ENCODE measurements at regions not wholly inside any gene's neighbourhood (a gene's known extent, or its start where the extent isn't known, plus 50 kb on each side); places are given as distances from the start of the nearest gene placed in this dataset.

DNA sequence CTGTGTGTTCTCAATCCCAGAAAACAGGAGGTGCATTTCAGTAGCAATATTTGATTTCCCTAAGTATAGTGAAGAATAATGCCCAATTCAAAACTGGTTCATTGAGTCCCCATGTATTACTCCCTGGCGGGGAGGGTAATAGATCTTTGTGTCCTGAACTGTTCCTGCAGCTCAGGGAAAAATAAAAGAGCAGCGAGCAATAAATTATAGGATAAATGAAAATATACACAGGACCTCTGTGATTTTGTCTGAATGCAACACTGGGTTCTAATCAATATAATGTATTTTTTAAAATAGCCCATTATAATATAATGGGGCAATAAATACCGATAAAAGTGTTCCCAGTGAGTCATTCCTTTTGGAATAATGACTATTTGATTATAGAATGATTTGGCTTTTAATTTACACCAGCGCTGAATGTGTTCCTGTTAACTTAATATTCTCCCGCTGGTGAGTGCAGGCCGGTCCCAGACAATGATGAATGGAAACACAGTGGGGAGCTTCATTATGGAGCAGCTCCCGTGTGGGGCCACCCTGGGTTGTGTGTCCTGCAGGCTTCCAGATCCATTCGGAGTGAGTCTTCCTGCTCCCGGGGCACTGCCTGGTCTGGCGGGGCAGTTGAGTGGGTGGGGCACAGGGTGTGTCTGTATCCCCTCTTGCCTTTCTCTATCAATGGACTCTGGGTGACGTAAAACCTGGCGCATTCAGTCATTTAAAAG is 263.1 kb downstream of the ACTR3B start:
- Histone ChIP-seq H3K27ac (no peak overlapping the region), H3K4me3 (no peak overlapping the region), H3K4me1 (no peaks in the 10 kb centered on the region), H3K27me3 (no peaks in the 10 kb centered on the region), H3K36me3 (no peaks in the 10 kb centered on the region), H3K9me3 (no peaks in the 10 kb centered on the region)
- ATAC-seq (ENCODE audit: low FRiP score in 2 of 2) = peak in 1 of 2 donors; percentile 27
- TF ChIP-seq POLR2AphosphoS5 (IDR thresholded peaks at IDR 0.05) (no peak), POLR2A (IDR thresholded peaks at IDR 0.05) (no peak), EP300 (IDR thresholded peaks at IDR 0.05) (no peak)
- TF ChIP-seq, protein P1, sequence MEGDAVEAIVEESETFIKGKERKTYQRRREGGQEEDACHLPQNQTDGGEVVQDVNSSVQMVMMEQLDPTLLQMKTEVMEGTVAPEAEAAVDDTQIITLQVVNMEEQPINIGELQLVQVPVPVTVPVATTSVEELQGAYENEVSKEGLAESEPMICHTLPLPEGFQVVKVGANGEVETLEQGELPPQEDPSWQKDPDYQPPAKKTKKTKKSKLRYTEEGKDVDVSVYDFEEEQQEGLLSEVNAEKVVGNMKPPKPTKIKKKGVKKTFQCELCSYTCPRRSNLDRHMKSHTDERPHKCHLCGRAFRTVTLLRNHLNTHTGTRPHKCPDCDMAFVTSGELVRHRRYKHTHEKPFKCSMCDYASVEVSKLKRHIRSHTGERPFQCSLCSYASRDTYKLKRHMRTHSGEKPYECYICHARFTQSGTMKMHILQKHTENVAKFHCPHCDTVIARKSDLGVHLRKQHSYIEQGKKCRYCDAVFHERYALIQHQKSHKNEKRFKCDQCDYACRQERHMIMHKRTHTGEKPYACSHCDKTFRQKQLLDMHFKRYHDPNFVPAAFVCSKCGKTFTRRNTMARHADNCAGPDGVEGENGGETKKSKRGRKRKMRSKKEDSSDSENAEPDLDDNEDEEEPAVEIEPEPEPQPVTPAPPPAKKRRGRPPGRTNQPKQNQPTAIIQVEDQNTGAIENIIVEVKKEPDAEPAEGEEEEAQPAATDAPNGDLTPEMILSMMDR (IDR thresholded peaks at IDR 0.05) = no peak
- no peak for DNase-seq
- 62 to 68% methylated on average over 12 of the region's 12 CpGs for WGBS, 2 donors

DNA sequence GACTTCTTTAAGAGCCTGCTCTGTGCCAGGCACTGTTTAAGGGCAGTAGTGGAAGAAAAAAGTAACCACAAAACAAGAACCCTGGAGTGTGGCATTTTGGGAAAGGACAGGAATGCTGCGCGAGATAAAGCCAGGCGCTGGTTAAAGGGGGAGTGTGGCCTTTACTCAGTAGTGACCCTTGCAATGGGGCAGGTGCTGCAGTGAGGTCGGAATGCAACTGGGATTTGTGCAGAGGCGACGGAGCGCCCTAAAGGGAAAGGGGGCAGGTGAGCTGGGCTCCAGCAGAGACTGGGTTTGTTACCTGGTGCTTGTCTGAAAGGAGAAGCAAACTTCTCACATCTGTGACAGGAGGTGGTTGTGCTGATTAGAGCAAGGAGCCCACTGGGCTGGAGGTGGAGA is 263.6 kb downstream of the ACTR3B start:
- ATAC-seq (ENCODE audit: low FRiP score in 2 of 2) = no peak
- H3K27me3 ChIP-seq = no peaks in the 10 kb centered on the region
- H3K4me1 ChIP-seq = no peaks in the 10 kb centered on the region
- no peak overlapping the region for H3K27ac ChIP-seq
- H3K9me3 ChIP-seq = no peaks in the 10 kb centered on the region
- no peak for TF ChIP-seq EP300 (IDR thresholded peaks at IDR 0.05)
- TF ChIP-seq, protein P1 (IDR thresholded peaks at IDR 0.05) = no peak
- no peak for TF ChIP-seq POLR2A (IDR thresholded peaks at IDR 0.05)
- no peak for TF ChIP-seq POLR2AphosphoS5 (IDR thresholded peaks at IDR 0.05)
- no peak overlapping the region for H3K4me3 ChIP-seq
- H3K36me3 ChIP-seq = no peaks in the 10 kb centered on the region
- no peak for DNase-seq
- WGBS, 2 donors = 72 to 77% methylated on average over 7 of the region's 7 CpGs

DNA sequence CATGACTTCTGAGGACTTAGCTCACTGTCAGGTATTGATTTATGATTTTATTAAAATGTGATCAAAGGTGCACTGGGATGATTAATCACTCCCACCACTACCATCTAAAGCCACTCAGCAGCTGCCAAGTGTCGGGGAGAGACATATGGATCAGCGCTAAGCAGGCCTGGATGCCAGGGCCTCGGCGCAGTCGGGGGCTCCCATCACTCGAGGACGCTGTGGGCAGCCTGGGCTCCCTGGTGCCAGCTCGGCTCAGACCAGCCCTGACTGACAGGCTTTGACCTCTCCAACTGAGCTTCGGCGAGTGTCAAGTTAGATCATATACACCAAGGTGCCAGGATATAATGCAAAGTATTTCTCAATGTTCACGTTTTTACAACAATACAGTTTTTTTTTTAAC is 267.7 kb downstream of the ACTR3B start:
- no peaks in the 10 kb centered on the region for H3K4me1 ChIP-seq
- no peak overlapping the region for H3K27ac ChIP-seq
- no peaks in the 10 kb centered on the region for H3K27me3 ChIP-seq
- H3K4me3 ChIP-seq = no peak overlapping the region
- H3K9me3 ChIP-seq = no peaks in the 10 kb centered on the region
- WGBS, 2 donors = 85 to 86% methylated on average over 9 to 11 of the region's 11 CpGs
- TF ChIP-seq EP300 (IDR thresholded peaks at IDR 0.05) (no peak), POLR2AphosphoS5 (IDR thresholded peaks at IDR 0.05) (no peak), POLR2A (IDR thresholded peaks at IDR 0.05) (no peak)
- TF ChIP-seq, protein P1 (IDR thresholded peaks at IDR 0.05) = no peak
- peak in 1 of 2 donors; percentile 71 for DNase-seq
- peak in 1 of 2 donors; percentile 49 for ATAC-seq (ENCODE audit: low FRiP score in 2 of 2)
- H3K36me3 ChIP-seq = no peaks in the 10 kb centered on the region

DNA sequence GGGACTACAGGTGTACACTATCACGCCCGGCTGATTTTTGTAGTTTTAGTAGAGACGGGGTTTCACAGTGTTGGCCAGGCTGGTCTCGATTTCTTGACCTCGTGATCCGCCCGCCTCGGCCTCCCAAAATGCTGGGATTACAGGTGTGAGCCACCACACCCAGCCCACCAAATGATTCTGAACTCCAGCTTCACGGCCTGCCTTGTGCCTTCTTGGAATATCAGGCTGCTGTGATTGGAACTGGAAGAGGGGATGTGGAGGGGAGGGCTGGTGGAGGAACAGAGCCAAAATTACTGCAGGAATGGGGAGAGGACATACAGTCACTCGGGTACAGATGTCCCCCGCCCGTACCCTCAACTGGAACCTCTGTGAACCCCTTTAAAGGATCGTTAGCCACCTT is 268.4 kb downstream of the ACTR3B start:
- TF ChIP-seq, protein P1 (IDR thresholded peaks at IDR 0.05) = no peak
- TF ChIP-seq POLR2AphosphoS5 (IDR thresholded peaks at IDR 0.05) (no peak), EP300 (IDR thresholded peaks at IDR 0.05) (no peak), POLR2A (IDR thresholded peaks at IDR 0.05) (no peak)
- ATAC-seq (ENCODE audit: low FRiP score in 2 of 2) = no peak
- WGBS, 2 donors = 88 to 94% methylated on average over 13 of the region's 13 CpGs
- no peaks in the 10 kb centered on the region for H3K27me3 ChIP-seq
- no peak overlapping the region for H3K4me3 ChIP-seq
- no peaks in the 10 kb centered on the region for H3K9me3 ChIP-seq
- H3K36me3 ChIP-seq = no peaks in the 10 kb centered on the region
- H3K4me1 ChIP-seq = no peaks in the 10 kb centered on the region
- H3K27ac ChIP-seq = no peak overlapping the region
- no peak for DNase-seq

DNA sequence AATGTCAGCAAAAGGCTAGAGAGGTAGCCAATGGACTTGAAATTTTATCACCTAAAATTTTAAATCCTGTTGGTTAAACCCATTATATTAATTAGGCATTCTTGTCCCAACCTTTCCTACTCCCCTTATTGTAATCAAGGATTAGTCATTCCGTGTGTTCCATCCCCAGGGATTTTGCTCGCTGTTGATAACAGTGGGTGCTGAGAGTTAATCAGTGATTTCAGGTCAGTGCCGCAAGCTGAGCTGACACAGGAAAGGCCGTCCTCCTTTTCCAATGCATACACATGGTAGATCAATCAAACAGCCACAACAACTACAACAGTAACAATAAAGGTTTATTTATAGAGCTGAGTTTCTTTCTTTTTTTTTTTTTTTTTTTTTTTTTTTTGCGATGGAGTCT is 271.4 kb downstream of the ACTR3B start:
- Histone ChIP-seq H3K9me3 (no peaks in the 10 kb centered on the region), H3K4me1 (no peaks in the 10 kb centered on the region), H3K36me3 (no peaks in the 10 kb centered on the region), H3K27me3 (no peaks in the 10 kb centered on the region), H3K4me3 (no peak overlapping the region), H3K27ac (no peak overlapping the region)
- no peak for ATAC-seq (ENCODE audit: low FRiP score in 2 of 2)
- DNase-seq = no peak
- 74 to 92% methylated on average over 5 of the region's 5 CpGs for WGBS, 2 donors
- TF ChIP-seq, protein P1 (IDR thresholded peaks at IDR 0.05) = no peak
- TF ChIP-seq POLR2AphosphoS5 (IDR thresholded peaks at IDR 0.05) (no peak), EP300 (IDR thresholded peaks at IDR 0.05) (no peak), POLR2A (IDR thresholded peaks at IDR 0.05) (no peak)
